Heart right ventricle (tissue), 16 donors: ENCODE measurements at regions not wholly inside any gene's neighbourhood (a gene's known extent, or its start where the extent isn't known, plus 50 kb on each side); places are given as distances from the start of the nearest gene placed in this dataset.

Experiments used
- ATAC-seq, 8 donors: fragments of 200-7000 bp; cut with Tn5 transposase; one replicate each; pipeline ENCODE4 v1.9.1; 2020; ENCODE audit warnings: mild to moderate bottlenecking in 8 of 8, moderate library complexity in 8 of 8, moderate number of reproducible peaks in 1 of 8
- DNase-seq, 2 donors: peaks; one replicate each; pipeline ENCODE4 v3.0.0-alpha.2; 2020
- H3K27ac ChIP-seq, 10 donors: fragments of 200-600 bp; sonication (generic) in 2 of 10; one replicate each; pipeline versions ENCODE4 v1.5.0 to v1.8.0; 2020 to 2022; ENCODE audit warnings: mild to moderate bottlenecking in 3 of 10
- H3K27me3 ChIP-seq, 7 donors: fragments of 200-600 bp; one replicate each; pipeline ENCODE4 v1.8.0; 2021 to 2022; ENCODE audit warnings: mild to moderate bottlenecking in 2 of 7
- H3K36me3 ChIP-seq, 9 donors: fragments of 200-600 bp; sonication (generic) in 1 of 9; one replicate each; pipeline versions ENCODE4 v1.5.0 to v1.8.0; 2020 to 2022; ENCODE audit warnings: mild to moderate bottlenecking in 2 of 9
- H3K4me1 ChIP-seq, 9 donors: fragments of 200-600 bp; sonication (generic) in 1 of 9; one replicate each; pipeline versions ENCODE4 v1.5.0 to v1.8.0; 2020 to 2022; ENCODE audit warnings: mild to moderate bottlenecking in 4 of 9
- H3K4me3 ChIP-seq, 10 donors: fragments of 200-600 bp; sonication (generic) in 2 of 10; one replicate each; pipeline versions ENCODE4 v1.5.0 to v1.8.0; 2020 to 2022; ENCODE audit warnings: mild to moderate bottlenecking in 7 of 10, moderate library complexity in 2 of 10
- H3K9me3 ChIP-seq, 11 donors: fragments of 200-600 bp in 10 of 11; sonication (generic) in 2 of 11; one replicate each; pipeline versions ENCODE4 v1.5.0 to v1.8.0; 2013 to 2022; ENCODE audit warnings: mild to moderate bottlenecking in 2 of 11, control low read depth in 1 of 11, moderate library complexity in 1 of 11
- CTCF ChIP-seq, 9 donors: fragments of 200-600 bp; sonication (generic) in 2 of 9; IDR thresholded peaks; one replicate each; pipeline versions ENCODE4 v1.5.0 to v1.8.0; 2021 to 2022; ENCODE audit warnings: antibody characterized with exemption in 9 of 9, mild to moderate bottlenecking in 5 of 9, moderate library complexity in 1 of 9
- WGBS, 2 donors: extraction: QIAGEN DNeasy Blood & Tissue Kit; methylation state at CpG; one replicate each; pipeline ENCODE4 v1.1.7; 2013; ENCODE audit warnings: inconsistent platforms in 1 of 2; 5-methylcytosine and 5-hydroxymethylcytosine counted together
- intact Hi-C, 10 donors: fragments of 100-400 bp; cut with DNase I; formaldehyde crosslinking; loops; one replicate each; pipeline versions ENCODE4 v1.11.1 to v1.14.2; 2022
- donor health status: Arrhythmogenic right ventricular cardiomyopathy.
- donor health status: ischemic (EF 13 %, LVEDD 7.1; RV severe dilation, severe dysfunction).
- donor health status: healthy with polysubstance abuse.
- donor health status: DM: no; HTN: yes; CAD: no.
- donor health status: DM: no; HTN: no; CAD: no.
- donor health status: ischemic (EF 25% LVEDD 6.9; RV normal size, moderate dysfunction).
- donor health status: ischemic (EF 25% LVEDD 5.7; RV mildly dilated, moderate dysfunction).
- donor health status: healthy.
- donor health status: DM: yes; HTN: yes; CAD: no.
- donor health status: Ischemic cardiomyopathy.
- donor health status: ischemic (EF 35%, LVEDD 5.7; RV mildly dilated, moderate dysfunction).
- donor health status: nonischemic (EF 11% LVEDD 7.7; RV severe dilation, severe dysfunction).
- donor health status: DM: yes; HTN: yes; CAD: no.
- donor health status: PGD.
- donor health status: ischemic (EF 29% LVEDD 5.4; RV normal size, mild dysfunction).
- donor health status: nonischemic (EF 23%, LVEDD 6.1; RV moderate dilation, normal function).

GRCh38 chr10:89879121-89879520, 177.7 kb downstream of the KIF20B start:
- intact Hi-C loops: no loop called here
- Histone ChIP-seq H3K4me1 (no peaks in the 10 kb centered on the region), H3K36me3 (no peaks in the 10 kb centered on the region), H3K9me3 (peaks cover 0 to 45% (median 4%) of the 10 kb centered on the region in 11 donors), H3K27ac (no peak overlapping the region), H3K27me3 (peaks cover 0 to 6% (median 0%) of the 10 kb centered on the region in 7 donors), H3K4me3 (no peak overlapping the region)
- ATAC-seq (no peak), DNase-seq (no peak)
- TF ChIP-seq CTCF (IDR thresholded peaks at IDR 0.05): no peak

GRCh38 chr10:89887406-89887805, 186.0 kb downstream of the KIF20B start:
- ATAC-seq: no peak
- peaks cover 0 to 5% (median 0%) of the 10 kb centered on the region in 11 donors for H3K9me3 ChIP-seq
- H3K27ac ChIP-seq: peak overlapping the region in 1 of 10 donors; percentile 6
- intact Hi-C loops: no loop called here
- 46 to 51% methylated on average over 4 of the region's 4 CpGs for WGBS, 2 donors
- no peaks in the 10 kb centered on the region for H3K36me3 ChIP-seq
- no peaks in the 10 kb centered on the region for H3K4me1 ChIP-seq
- TF ChIP-seq CTCF (IDR thresholded peaks at IDR 0.05): no peak
- DNase-seq: no peak
- no peak overlapping the region for H3K4me3 ChIP-seq
- H3K27me3 ChIP-seq: peaks cover 0 to 7% (median 0%) of the 10 kb centered on the region in 7 donors

GRCh38 chr10:89887830-89888229, 186.4 kb downstream of the KIF20B start:
- DNase-seq (no peak), ATAC-seq (peak in 4 of 8 donors; percentile 37 to 66 (median 44))
- intact Hi-C loops: no loop called here
- Histone ChIP-seq H3K36me3 (no peaks in the 10 kb centered on the region), H3K4me3 (no peak overlapping the region), H3K27ac (peak overlapping the region in 2 of 10 donors; percentile 6 to 54), H3K9me3 (peaks cover 0 to 3% (median 0%) of the 10 kb centered on the region in 11 donors), H3K4me1 (no peaks in the 10 kb centered on the region), H3K27me3 (peaks cover 0 to 7% (median 0%) of the 10 kb centered on the region in 7 donors)
- 64 to 77% methylated on average over 7 of the region's 7 CpGs for WGBS, 2 donors
- no peak for TF ChIP-seq CTCF (IDR thresholded peaks at IDR 0.05)

GRCh38 chr10:89888321-89889070, 187.1 kb downstream of the KIF20B start:
- no peak overlapping the region for H3K4me3 ChIP-seq
- intact Hi-C loops: no loop called here
- no peaks in the 10 kb centered on the region for H3K9me3 ChIP-seq
- peak in 6 of 8 donors; percentile 25 to 77 (median 68) for ATAC-seq
- no peaks in the 10 kb centered on the region for H3K4me1 ChIP-seq
- H3K27ac ChIP-seq: peak overlapping the region in 3 of 10 donors; percentile 47 to 59 (median 52)
- H3K36me3 ChIP-seq: no peaks in the 10 kb centered on the region
- H3K27me3 ChIP-seq: peaks cover 0 to 7% (median 0%) of the 10 kb centered on the region in 7 donors
- WGBS, 2 donors: 94 to 100% methylated on average over 1 of the region's 1 CpG
- no peak for DNase-seq
- no peak for TF ChIP-seq CTCF (IDR thresholded peaks at IDR 0.05)
